ENCODE measurements at regions not wholly inside any gene's neighbourhood (a gene's known extent, or its start where the extent isn't known, plus 50 kb on each side); places are given as distances from the start of the nearest gene placed in this dataset.

DNA sequence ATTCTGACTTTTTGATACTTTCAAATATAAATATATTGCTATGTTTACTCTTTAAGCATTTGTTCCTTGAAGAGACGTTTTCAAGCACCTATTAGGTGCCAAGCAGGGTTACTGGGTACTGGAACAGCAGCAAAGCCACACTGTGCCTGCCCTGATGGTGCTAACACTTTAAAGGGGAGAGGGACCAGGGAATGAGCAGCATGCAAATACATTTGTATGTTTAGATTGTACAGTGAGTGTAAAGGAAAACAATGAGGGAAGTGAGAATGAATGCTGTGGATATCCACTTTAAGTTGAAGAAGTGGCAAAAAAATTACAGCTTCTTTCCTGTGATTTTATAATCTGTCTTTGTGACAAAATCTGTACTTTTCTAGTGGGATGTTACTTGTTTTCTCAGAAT is 400.2 kb upstream of the ATP11B start:
- BruUV-seq (replicated peaks) = no TSS peak
- Histone ChIP-seq H3K9me1 (ENCODE audit: insufficient read depth, low read length) (no peaks in the 10 kb centered on the region), H3K9ac (ENCODE audit: low read depth, low read length) (no peak overlapping the region), H2BK120ac (ENCODE audit: low read depth, low read length) (no peak overlapping the region), H3K27me3 (ENCODE audit: control insufficient read depth, insufficient read depth, low read length) (no peaks in the 10 kb centered on the region), H3K4me2 (ENCODE audit: low read depth, low read length) (no peak overlapping the region), H3K79me1 (ENCODE audit: low read depth in 1 of 2, low read length in 2 of 2) (no peaks in the 10 kb centered on the region), H4K20me1 (ENCODE audit: insufficient read depth, low read length) (no peaks in the 10 kb centered on the region), H2AK5ac (ENCODE audit: low read depth, low read length) (no peak overlapping the region), H3K14ac (replicated peaks; ENCODE audit: low read depth, low read length) (no peak overlapping the region), H4K91ac (ENCODE audit: insufficient read depth, low read depth, low read length) (no peak overlapping the region), H3K9me3 (ENCODE audit: control insufficient read depth, insufficient read depth, low read length) (peaks cover 12% of the 10 kb centered on the region), H3K23ac (ENCODE audit: low read depth, low read length) (no peak overlapping the region), H3K4me3 (ENCODE audit: insufficient read depth, low read depth, low read length) (no peak overlapping the region), H3K27ac (ENCODE audit: insufficient read depth, low read length) (no peak overlapping the region), H4K8ac (ENCODE audit: low read depth in 2 of 2, low read length in 2 of 2) (no peak overlapping the region), H3K18ac (ENCODE audit: low read depth, low read length) (no peak overlapping the region), H3K4me1 (ENCODE audit: control insufficient read depth, insufficient read depth, low read length) (no peaks in the 10 kb centered on the region), H4K5ac (ENCODE audit: low read depth, low read length) (no peak overlapping the region), H2AK9ac (replicated peaks; ENCODE audit: low read depth, low read length, poor library complexity) (no peak overlapping the region), H2BK15ac (ENCODE audit: low read depth, low read length) (no peak overlapping the region), H3K4ac (ENCODE audit: low read depth, low read length) (no peak overlapping the region), H2AFZ (replicated peaks; ENCODE audit: low read length, poor library complexity) (no peak overlapping the region), H3K36me3 (ENCODE audit: control insufficient read depth, insufficient read depth, low read length) (no peaks in the 10 kb centered on the region), H2BK5ac (ENCODE audit: low read depth, low read length, poor library complexity, severe bottlenecking) (no peak overlapping the region), H2BK20ac (ENCODE audit: low read depth, low read length) (no peak overlapping the region), H3K56ac (ENCODE audit: extremely low read depth, insufficient read depth, low read length) (no peak overlapping the region)
- ChIA-PET CTCF (no interaction called here), POLR2A (ENCODE audit: unreplicated experiment) (no interaction called here)
- WGBS, 2 experiments (ENCODE audit: extremely low coverage in 2 of 2, insufficient read length in 1 of 2) = no CpG with 5 or more reads among the region's 1 CpG
- TF ChIP-seq POLR2A (IDR thresholded peaks at IDR 0.05; ENCODE audit: low read depth, low read length) (no peak), RAD21 (IDR thresholded peaks at IDR 0.05; ENCODE audit: low read length) (no peak), MAZ (IDR thresholded peaks at IDR 0.05; ENCODE audit: borderline replicate concordance, low read depth, low read length) (no peak), MXI1 (IDR thresholded peaks at IDR 0.05; ENCODE audit: borderline replicate concordance, low read depth, low read length) (no peak), RFX5 (IDR thresholded peaks at IDR 0.05; ENCODE audit: low read depth, low read length) (no peak), NFE2L2 (IDR thresholded peaks at IDR 0.05; ENCODE audit: low read depth, low read length) (no peak), FOS (IDR thresholded peaks at IDR 0.05; ENCODE audit: low read depth, low read length) (no peak), MAFK (IDR thresholded peaks at IDR 0.05; ENCODE audit: low read depth, low read length) (no peak), BHLHE40 (IDR thresholded peaks at IDR 0.05; ENCODE audit: low read depth, low read length) (no peak), CHD1 (IDR thresholded peaks at IDR 0.05; ENCODE audit: low read depth, low read length) (no peak), RCOR1 (IDR thresholded peaks at IDR 0.05; ENCODE audit: insufficient replicate concordance, low read length) (no peak), CEBPB (IDR thresholded peaks at IDR 0.05; ENCODE audit: low read depth, low read length) (no peak), SMC3 (IDR thresholded peaks at IDR 0.05; ENCODE audit: low read depth, low read length) (no peak)
- TF ChIP-seq, protein P1, sequence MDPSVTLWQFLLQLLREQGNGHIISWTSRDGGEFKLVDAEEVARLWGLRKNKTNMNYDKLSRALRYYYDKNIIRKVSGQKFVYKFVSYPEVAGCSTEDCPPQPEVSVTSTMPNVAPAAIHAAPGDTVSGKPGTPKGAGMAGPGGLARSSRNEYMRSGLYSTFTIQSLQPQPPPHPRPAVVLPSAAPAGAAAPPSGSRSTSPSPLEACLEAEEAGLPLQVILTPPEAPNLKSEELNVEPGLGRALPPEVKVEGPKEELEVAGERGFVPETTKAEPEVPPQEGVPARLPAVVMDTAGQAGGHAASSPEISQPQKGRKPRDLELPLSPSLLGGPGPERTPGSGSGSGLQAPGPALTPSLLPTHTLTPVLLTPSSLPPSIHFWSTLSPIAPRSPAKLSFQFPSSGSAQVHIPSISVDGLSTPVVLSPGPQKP (IDR thresholded peaks at IDR 0.05; ENCODE audit: borderline replicate concordance, low read depth, low read length) = no peak
- TF ChIP-seq, protein P2, sequence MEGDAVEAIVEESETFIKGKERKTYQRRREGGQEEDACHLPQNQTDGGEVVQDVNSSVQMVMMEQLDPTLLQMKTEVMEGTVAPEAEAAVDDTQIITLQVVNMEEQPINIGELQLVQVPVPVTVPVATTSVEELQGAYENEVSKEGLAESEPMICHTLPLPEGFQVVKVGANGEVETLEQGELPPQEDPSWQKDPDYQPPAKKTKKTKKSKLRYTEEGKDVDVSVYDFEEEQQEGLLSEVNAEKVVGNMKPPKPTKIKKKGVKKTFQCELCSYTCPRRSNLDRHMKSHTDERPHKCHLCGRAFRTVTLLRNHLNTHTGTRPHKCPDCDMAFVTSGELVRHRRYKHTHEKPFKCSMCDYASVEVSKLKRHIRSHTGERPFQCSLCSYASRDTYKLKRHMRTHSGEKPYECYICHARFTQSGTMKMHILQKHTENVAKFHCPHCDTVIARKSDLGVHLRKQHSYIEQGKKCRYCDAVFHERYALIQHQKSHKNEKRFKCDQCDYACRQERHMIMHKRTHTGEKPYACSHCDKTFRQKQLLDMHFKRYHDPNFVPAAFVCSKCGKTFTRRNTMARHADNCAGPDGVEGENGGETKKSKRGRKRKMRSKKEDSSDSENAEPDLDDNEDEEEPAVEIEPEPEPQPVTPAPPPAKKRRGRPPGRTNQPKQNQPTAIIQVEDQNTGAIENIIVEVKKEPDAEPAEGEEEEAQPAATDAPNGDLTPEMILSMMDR (conservative IDR thresholded peaks at IDR 0.05; ENCODE audit: low read depth, low read length) = no peak
- TF ChIP-seq, protein P3, sequence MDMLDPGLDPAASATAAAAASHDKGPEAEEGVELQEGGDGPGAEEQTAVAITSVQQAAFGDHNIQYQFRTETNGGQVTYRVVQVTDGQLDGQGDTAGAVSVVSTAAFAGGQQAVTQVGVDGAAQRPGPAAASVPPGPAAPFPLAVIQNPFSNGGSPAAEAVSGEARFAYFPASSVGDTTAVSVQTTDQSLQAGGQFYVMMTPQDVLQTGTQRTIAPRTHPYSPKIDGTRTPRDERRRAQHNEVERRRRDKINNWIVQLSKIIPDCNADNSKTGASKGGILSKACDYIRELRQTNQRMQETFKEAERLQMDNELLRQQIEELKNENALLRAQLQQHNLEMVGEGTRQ (IDR thresholded peaks at IDR 0.05; ENCODE audit: low read depth, low read length) = no peak
- ATAC-seq (ENCODE audit: low read depth) (no peak), DNase-seq (no peak)
- in situ Hi-C loops (cut with MboI; ENCODE audit: low sequenced_read_pairs) = no loop called here
- intact Hi-C loops (cut with micrococcal nuclease) = no loop called here
- dilution Hi-C loops (cut with HindIII; ENCODE audit: low sequenced_read_pairs, unreplicated experiment) = no loop called here
